ENCODE measurements at regions not wholly inside any gene's neighbourhood (a gene's known extent, or its start where the extent isn't known, plus 50 kb on each side); places are given as distances from the start of the nearest gene placed in this dataset.

DNA sequence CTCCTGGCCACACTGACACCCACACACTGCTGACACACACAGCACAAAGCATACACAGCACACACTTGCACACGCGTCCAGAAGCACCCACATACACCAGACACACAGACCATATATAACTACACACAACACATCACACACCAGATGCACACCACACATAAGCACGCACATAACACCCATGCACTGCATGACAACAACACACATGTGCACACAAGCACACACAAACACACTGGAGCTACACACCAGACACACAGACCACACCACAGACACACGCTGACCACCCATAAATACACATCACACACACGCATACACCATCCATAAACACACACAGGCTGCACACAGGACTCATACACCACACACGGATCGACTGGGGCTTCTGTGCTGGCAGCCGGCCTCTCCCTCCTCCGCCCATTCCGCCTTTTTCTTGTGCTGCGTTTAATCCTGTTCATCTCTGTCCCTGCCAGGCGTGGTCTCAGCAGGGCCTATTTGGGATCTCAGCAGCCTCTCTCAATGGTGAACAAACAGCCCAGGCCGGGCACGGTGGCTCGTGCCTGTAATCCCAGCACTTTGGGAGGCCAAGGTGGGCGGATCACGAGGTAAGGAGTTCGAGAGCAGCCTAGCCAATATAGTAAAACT is 396.9 kb upstream of the MYT1L start (continued):
- TF ChIP-seq, protein P1, sequence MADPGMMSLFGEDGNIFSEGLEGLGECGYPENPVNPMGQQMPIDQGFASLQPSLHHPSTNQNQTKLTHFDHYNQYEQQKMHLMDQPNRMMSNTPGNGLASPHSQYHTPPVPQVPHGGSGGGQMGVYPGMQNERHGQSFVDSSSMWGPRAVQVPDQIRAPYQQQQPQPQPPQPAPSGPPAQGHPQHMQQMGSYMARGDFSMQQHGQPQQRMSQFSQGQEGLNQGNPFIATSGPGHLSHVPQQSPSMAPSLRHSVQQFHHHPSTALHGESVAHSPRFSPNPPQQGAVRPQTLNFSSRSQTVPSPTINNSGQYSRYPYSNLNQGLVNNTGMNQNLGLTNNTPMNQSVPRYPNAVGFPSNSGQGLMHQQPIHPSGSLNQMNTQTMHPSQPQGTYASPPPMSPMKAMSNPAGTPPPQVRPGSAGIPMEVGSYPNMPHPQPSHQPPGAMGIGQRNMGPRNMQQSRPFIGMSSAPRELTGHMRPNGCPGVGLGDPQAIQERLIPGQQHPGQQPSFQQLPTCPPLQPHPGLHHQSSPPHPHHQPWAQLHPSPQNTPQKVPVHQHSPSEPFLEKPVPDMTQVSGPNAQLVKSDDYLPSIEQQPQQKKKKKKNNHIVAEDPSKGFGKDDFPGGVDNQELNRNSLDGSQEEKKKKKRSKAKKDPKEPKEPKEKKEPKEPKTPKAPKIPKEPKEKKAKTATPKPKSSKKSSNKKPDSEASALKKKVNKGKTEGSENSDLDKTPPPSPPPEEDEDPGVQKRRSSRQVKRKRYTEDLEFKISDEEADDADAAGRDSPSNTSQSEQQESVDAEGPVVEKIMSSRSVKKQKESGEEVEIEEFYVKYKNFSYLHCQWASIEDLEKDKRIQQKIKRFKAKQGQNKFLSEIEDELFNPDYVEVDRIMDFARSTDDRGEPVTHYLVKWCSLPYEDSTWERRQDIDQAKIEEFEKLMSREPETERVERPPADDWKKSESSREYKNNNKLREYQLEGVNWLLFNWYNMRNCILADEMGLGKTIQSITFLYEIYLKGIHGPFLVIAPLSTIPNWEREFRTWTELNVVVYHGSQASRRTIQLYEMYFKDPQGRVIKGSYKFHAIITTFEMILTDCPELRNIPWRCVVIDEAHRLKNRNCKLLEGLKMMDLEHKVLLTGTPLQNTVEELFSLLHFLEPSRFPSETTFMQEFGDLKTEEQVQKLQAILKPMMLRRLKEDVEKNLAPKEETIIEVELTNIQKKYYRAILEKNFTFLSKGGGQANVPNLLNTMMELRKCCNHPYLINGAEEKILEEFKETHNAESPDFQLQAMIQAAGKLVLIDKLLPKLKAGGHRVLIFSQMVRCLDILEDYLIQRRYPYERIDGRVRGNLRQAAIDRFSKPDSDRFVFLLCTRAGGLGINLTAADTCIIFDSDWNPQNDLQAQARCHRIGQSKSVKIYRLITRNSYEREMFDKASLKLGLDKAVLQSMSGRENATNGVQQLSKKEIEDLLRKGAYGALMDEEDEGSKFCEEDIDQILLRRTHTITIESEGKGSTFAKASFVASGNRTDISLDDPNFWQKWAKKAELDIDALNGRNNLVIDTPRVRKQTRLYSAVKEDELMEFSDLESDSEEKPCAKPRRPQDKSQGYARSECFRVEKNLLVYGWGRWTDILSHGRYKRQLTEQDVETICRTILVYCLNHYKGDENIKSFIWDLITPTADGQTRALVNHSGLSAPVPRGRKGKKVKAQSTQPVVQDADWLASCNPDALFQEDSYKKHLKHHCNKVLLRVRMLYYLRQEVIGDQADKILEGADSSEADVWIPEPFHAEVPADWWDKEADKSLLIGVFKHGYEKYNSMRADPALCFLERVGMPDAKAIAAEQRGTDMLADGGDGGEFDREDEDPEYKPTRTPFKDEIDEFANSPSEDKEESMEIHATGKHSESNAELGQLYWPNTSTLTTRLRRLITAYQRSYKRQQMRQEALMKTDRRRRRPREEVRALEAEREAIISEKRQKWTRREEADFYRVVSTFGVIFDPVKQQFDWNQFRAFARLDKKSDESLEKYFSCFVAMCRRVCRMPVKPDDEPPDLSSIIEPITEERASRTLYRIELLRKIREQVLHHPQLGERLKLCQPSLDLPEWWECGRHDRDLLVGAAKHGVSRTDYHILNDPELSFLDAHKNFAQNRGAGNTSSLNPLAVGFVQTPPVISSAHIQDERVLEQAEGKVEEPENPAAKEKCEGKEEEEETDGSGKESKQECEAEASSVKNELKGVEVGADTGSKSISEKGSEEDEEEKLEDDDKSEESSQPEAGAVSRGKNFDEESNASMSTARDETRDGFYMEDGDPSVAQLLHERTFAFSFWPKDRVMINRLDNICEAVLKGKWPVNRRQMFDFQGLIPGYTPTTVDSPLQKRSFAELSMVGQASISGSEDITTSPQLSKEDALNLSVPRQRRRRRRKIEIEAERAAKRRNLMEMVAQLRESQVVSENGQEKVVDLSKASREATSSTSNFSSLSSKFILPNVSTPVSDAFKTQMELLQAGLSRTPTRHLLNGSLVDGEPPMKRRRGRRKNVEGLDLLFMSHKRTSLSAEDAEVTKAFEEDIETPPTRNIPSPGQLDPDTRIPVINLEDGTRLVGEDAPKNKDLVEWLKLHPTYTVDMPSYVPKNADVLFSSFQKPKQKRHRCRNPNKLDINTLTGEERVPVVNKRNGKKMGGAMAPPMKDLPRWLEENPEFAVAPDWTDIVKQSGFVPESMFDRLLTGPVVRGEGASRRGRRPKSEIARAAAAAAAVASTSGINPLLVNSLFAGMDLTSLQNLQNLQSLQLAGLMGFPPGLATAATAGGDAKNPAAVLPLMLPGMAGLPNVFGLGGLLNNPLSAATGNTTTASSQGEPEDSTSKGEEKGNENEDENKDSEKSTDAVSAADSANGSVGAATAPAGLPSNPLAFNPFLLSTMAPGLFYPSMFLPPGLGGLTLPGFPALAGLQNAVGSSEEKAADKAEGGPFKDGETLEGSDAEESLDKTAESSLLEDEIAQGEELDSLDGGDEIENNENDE (IDR thresholded peaks at IDR 0.05; ENCODE audit: insufficient replicate concordance, low read length) = no peak
- TF ChIP-seq POLR2A (IDR thresholded peaks at IDR 0.05; ENCODE audit: control extremely low read depth in 1 of 2, low read depth in 2 of 2, low read length in 2 of 2) (no peak), TBP (IDR thresholded peaks at IDR 0.05; ENCODE audit: low read depth, low read length) (no peak), GTF2F1 (IDR thresholded peaks at IDR 0.05; ENCODE audit: borderline replicate concordance, low read depth, low read length) (no peak), BCL11A (IDR thresholded peaks at IDR 0.05; ENCODE audit: low read depth in 2 of 2, low read length in 2 of 2) (no peak), NRF1 (IDR thresholded peaks at IDR 0.05; ENCODE audit: low read depth, low read length) (no peak), RNF2 (IDR thresholded peaks at IDR 0.05; ENCODE audit: borderline replicate concordance, low read depth, low read length, missing control alignments, poor library complexity, severe bottlenecking) (no peak)
- TF ChIP-seq, protein P2, sequence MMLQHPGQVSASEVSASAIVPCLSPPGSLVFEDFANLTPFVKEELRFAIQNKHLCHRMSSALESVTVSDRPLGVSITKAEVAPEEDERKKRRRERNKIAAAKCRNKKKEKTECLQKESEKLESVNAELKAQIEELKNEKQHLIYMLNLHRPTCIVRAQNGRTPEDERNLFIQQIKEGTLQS (IDR thresholded peaks at IDR 0.05; ENCODE audit: insufficient read depth, low read depth, low read length) = no peak

All from H1 (cell line).